A673 (cell line): ENCODE measurements at regions not wholly inside any gene's neighbourhood (a gene's known extent, or its start where the extent isn't known, plus 50 kb on each side); places are given as distances from the start of the nearest gene placed in this dataset.

ENCODE experiments used
- BruUV-seq: library from RNA; stranded (reverse); fragments of 400-500 nt; replicated peaks from 2 replicates; lab custom pipeline; 2021; lab: Mats Ljungman, UMichigan
- CTCF ChIA-PET: fragments of 300-600 bp; sonication (Branson Sonifier 250); formaldehyde crosslinking; loops from one replicate; lab custom pipeline; 2022; ENCODE audit warnings: antibody characterized with exemption; lab: Charles Lee
- POLR2A ChIA-PET: fragments of 300-600 bp; sonication (Branson Sonifier 250); formaldehyde crosslinking; loops from one replicate; lab custom pipeline; 2022; ENCODE audit warnings: antibody characterized with exemption; ENCODE audit not compliant: low non-redundant PET; lab: Charles Lee
- DNase-seq: peaks from one replicate; pipeline ENCODE4 v3.0.0-alpha.2; 2015; ENCODE audit warnings: low spot score
- H3K27ac ChIP-seq: fragments of 200-600 bp; sonication (generic); 2 replicates; pipeline ENCODE4 v1.5.1; 2016; ENCODE audit warnings: mixed run types, low read depth, mild to moderate bottlenecking, mixed read lengths, antibody characterized with exemption, low read length; ENCODE audit not compliant: poor library complexity, severe bottlenecking
- H3K27me3 ChIP-seq: fragments of 200-600 bp; sonication (generic); replicated peaks from 2 replicates; pipeline ENCODE4 v1.6.1; 2017; ENCODE audit warnings: mixed run types, low read depth, mild to moderate bottlenecking, mixed read lengths, antibody characterized with exemption, low read length; ENCODE audit not compliant: insufficient read depth, poor library complexity
- H3K36me3 ChIP-seq: fragments of 200-600 bp; sonication (generic); 2 replicates; pipeline ENCODE4 v1.6.1; 2016; ENCODE audit warnings: mixed run types, mild to moderate bottlenecking, mixed read lengths, antibody characterized with exemption, low read length; ENCODE audit not compliant: insufficient read depth, poor library complexity, severe bottlenecking
- H3K4me1 ChIP-seq: fragments of 200-600 bp; sonication (generic); 2 replicates; pipeline ENCODE4 v1.6.1; 2017; ENCODE audit warnings: mixed run types, mild to moderate bottlenecking, mixed read lengths, antibody characterized with exemption, low read length; ENCODE audit not compliant: insufficient read depth, poor library complexity, severe bottlenecking
- H3K4me3 ChIP-seq: fragments of 200-600 bp; sonication (generic); 2 replicates; pipeline ENCODE4 v1.5.1; 2016; ENCODE audit warnings: low read depth, mixed run types, mild to moderate bottlenecking, mixed read lengths, low read length; ENCODE audit not compliant: poor library complexity, severe bottlenecking
- H3K9me3 ChIP-seq: fragments of 200-600 bp; sonication (generic); 2 replicates; pipeline ENCODE4 v1.6.1; 2016; ENCODE audit warnings: mixed run types, low read depth, mild to moderate bottlenecking, mixed read lengths, antibody characterized with exemption, low read length; ENCODE audit not compliant: poor library complexity, severe bottlenecking
- EZH2 ChIP-seq: fragments of 200-600 bp; sonication (generic); IDR thresholded peaks from 2 replicates; pipeline ENCODE4 v1.6.1; 2017; ENCODE audit warnings: borderline replicate concordance, low read depth, mild to moderate bottlenecking, mixed read lengths, antibody characterized with exemption, low read length; ENCODE audit not compliant: poor library complexity, severe bottlenecking
- intact Hi-C: fragments of 100-400 bp; cut with micrococcal nuclease; formaldehyde crosslinking; loops from one replicate; pipeline ENCODE4 v1.10.0; 2022; ENCODE audit not compliant: unreplicated experiment
- TF ChIP-seq, protein P1 (sequence below): fragments of 300-800, 200-600 bp; sonication (generic); conservative IDR thresholded peaks from 2 replicates; pipeline ENCODE4 v1.5.1; 2017; ENCODE audit warnings: low read depth, mild to moderate bottlenecking, antibody characterized with exemption, low read length, moderate library complexity, mixed read lengths

DNA sequence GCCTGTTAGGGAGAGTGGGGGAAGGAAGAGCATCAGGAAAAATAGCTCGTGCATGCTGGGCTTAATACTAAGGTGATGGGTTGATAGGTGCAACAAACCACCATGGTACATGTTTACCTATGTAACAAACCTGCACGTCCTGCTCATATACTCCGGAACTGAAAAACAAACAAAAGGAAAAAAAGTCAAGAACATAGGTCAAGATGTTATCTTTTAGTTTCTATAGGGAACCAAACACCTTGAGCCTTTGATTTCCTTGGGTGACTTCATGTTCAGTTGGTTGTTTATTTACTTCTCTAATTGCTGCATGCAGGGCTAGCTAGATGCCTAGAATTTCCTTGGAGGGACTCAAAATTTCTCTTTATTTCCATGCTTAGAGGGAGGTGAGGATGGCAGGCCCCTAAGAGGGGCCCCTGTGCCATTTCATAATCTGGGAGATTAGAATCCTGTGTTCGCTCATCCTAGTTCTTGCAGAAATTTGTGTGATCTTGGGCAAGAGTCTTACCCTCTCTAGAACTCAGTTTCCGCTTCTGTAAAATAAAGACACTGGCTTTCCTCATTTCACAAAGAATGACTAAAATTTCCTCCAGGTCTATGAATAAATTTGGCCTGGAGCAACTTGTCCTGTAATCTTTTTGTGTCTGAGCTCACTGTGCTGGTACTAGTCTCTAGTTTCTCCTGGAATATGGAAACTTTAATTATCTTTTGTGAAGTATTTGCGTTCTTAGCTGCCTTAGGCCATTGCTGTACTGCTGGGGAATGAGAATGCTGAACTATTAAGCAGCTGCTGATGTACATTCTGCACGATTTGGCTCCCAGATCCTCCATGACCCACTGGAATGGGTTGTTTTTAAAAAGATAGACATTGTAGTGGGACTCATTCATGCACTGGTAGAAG lies 457.5 kb downstream of the EDEM1 start:
- H3K4me3 ChIP-seq, result no peak overlapping the region
- no peak overlapping the region for H3K27ac ChIP-seq
- ChIA-PET POLR2A (no interaction called here), CTCF (no interaction called here)
- peaks cover 13% of the 10 kb centered on the region for H3K27me3 ChIP-seq
- DNase-seq, result no peak
- intact Hi-C loops, result no loop called here
- H3K4me1 ChIP-seq, result no peaks in the 10 kb centered on the region
- H3K36me3 ChIP-seq, result no peaks in the 10 kb centered on the region
- TF ChIP-seq, protein P1, sequence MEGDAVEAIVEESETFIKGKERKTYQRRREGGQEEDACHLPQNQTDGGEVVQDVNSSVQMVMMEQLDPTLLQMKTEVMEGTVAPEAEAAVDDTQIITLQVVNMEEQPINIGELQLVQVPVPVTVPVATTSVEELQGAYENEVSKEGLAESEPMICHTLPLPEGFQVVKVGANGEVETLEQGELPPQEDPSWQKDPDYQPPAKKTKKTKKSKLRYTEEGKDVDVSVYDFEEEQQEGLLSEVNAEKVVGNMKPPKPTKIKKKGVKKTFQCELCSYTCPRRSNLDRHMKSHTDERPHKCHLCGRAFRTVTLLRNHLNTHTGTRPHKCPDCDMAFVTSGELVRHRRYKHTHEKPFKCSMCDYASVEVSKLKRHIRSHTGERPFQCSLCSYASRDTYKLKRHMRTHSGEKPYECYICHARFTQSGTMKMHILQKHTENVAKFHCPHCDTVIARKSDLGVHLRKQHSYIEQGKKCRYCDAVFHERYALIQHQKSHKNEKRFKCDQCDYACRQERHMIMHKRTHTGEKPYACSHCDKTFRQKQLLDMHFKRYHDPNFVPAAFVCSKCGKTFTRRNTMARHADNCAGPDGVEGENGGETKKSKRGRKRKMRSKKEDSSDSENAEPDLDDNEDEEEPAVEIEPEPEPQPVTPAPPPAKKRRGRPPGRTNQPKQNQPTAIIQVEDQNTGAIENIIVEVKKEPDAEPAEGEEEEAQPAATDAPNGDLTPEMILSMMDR, result no peak
- no peak for TF ChIP-seq EZH2
- H3K9me3 ChIP-seq, result no peaks in the 10 kb centered on the region
- no TSS peak for BruUV-seq

DNA sequence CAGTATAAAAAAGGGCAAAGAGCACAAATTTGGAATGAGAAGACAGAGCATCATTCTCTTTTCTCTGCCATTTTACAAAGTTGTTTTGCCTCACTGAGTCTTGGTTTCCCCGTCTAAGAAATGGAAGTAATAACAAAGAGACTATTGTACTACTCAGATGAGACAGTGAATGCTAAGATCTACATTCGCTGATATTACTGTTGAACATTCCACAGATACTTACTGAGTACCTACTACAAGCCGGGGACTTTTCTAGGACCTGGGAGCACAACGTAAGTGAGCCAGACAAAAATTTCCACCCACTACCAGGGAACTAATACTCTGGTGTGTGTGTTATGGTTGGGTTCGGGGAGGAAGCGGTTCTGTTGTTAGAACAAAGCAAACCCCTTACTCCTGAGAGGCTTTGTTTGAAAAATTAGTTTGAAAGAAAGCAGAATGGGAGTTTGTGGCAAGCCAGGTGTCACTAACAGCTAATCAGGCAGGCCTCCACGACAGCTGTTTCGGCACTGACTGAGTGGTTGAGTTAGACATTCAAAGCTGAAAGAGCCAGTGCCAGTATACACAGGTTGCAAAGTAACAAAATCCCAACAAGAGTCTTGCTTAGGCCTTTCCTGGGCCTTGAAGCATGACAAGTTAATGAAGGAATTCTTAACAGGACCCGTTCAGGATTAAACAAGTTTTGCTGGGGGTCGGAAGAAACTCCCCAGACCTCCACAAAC lies 458.3 kb downstream of the EDEM1 start:
- no peaks in the 10 kb centered on the region for H3K9me3 ChIP-seq
- no peaks in the 10 kb centered on the region for H3K36me3 ChIP-seq
- peaks cover 13% of the 10 kb centered on the region for H3K27me3 ChIP-seq
- no peak for TF ChIP-seq EZH2
- TF ChIP-seq, protein P1, result no peak
- no peak overlapping the region for H3K4me3 ChIP-seq
- CTCF ChIA-PET, result no interaction called here
- no TSS peak for BruUV-seq
- H3K4me1 ChIP-seq, result no peaks in the 10 kb centered on the region
- DNase-seq, result no peak
- intact Hi-C loops, result no loop called here
- H3K27ac ChIP-seq, result no peak overlapping the region
- POLR2A ChIA-PET, result no interaction called here

DNA sequence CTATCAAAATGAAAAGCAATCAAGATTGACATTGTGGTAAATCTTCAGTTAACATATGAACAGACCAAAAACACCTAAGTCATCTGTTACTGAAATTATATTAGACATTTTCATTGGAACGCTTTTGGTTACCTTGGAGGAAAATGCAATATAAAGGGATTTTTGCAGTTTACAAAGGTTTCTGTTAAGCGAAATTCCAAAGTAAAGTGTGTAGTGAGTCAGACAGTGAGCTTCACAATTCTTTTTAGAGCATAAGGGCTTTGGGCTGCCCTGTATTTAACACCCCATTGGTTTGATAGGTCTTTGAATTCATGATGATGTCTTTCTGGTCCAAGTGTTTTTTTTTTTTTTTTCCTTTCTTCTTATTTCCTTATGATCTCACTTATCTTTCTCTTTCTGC lies 462.8 kb downstream of the EDEM1 start:
- H3K27ac ChIP-seq, result no peak overlapping the region
- no peaks in the 10 kb centered on the region for H3K36me3 ChIP-seq
- intact Hi-C loops, result no loop called here
- POLR2A ChIA-PET, result no interaction called here
- peaks cover 8% of the 10 kb centered on the region for H3K27me3 ChIP-seq
- no peaks in the 10 kb centered on the region for H3K4me1 ChIP-seq
- no peak for DNase-seq
- no TSS peak for BruUV-seq
- H3K4me3 ChIP-seq, result no peak overlapping the region
- no peak for TF ChIP-seq EZH2
- TF ChIP-seq, protein P1, result no peak
- CTCF ChIA-PET, result no interaction called here
- no peaks in the 10 kb centered on the region for H3K9me3 ChIP-seq
